Neural crest cell (in vitro differentiated cells): ENCODE measurements at regions not wholly inside any gene's neighbourhood (a gene's known extent, or its start where the extent isn't known, plus 50 kb on each side); places are given as distances from the start of the nearest gene placed in this dataset.

Source experiments
- DNase-seq: peaks from one replicate; pipeline ENCODE4 v3.0.0; 2021; ENCODE audit warnings: low read depth, mixed read lengths, low spot score
- H3K27ac Mint-ChIP-seq: one replicate; pipeline ENCODE4 v1.8.0; 2021; ENCODE audit warnings: mild to moderate bottlenecking, mixed read lengths; ENCODE audit not compliant: unreplicated experiment
- H3K27me3 Mint-ChIP-seq: 2 replicates; pipeline ENCODE4 v1.8.0; 2021; ENCODE audit warnings: low read depth, mild to moderate bottlenecking, mixed read lengths
- H3K36me3 Mint-ChIP-seq: 2 replicates; pipeline ENCODE4 v1.8.0; 2021; ENCODE audit warnings: low read depth, mild to moderate bottlenecking, mixed read lengths
- H3K4me1 Mint-ChIP-seq: 2 replicates; pipeline ENCODE4 v1.8.0; 2021; ENCODE audit warnings: mixed read lengths
- H3K4me3 Mint-ChIP-seq: one replicate; pipeline ENCODE4 v1.8.0; 2021; ENCODE audit warnings: mild to moderate bottlenecking, mixed read lengths
- H3K9me3 Mint-ChIP-seq: 2 replicates; pipeline ENCODE4 v1.8.0; 2021; ENCODE audit warnings: mixed read lengths
- TF ChIP-seq, protein P1 (sequence below): fragments of 200-600 bp; sonication (generic); conservative IDR thresholded peaks from 2 replicates; pipeline ENCODE4 v1.5.0; 2021; ENCODE audit warnings: antibody characterized with exemption, mild to moderate bottlenecking

DNA sequence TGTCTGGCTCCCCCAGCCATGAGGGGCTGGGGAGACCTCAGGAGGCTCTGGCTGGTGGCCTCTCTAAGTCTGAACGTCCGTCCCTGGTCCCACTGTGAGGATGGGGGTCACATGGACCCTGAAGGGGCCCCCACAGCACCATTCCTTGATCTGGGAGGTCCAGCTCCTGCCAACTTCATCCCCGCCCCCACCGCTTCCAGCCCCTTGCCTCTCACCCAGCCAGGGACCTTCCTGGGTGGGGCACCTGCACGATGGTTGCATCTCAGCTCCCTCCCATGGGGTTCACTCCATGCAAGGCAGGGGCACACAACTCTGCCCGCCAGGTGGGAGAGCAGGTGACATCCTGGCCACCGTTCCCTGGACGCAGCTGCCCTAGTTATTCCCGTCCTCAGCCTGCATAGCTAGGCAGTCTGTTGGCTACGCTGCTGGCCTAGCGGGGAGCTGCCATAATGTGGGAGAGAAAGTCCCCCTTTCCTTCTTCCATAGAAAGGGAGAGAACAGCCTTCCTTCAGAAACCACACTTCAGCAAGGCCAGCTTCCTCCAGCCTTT lies 217.9 kb upstream of the RPL38 start:
- no peaks in the 10 kb centered on the region for H3K36me3 Mint-ChIP-seq
- TF ChIP-seq, protein P1, sequence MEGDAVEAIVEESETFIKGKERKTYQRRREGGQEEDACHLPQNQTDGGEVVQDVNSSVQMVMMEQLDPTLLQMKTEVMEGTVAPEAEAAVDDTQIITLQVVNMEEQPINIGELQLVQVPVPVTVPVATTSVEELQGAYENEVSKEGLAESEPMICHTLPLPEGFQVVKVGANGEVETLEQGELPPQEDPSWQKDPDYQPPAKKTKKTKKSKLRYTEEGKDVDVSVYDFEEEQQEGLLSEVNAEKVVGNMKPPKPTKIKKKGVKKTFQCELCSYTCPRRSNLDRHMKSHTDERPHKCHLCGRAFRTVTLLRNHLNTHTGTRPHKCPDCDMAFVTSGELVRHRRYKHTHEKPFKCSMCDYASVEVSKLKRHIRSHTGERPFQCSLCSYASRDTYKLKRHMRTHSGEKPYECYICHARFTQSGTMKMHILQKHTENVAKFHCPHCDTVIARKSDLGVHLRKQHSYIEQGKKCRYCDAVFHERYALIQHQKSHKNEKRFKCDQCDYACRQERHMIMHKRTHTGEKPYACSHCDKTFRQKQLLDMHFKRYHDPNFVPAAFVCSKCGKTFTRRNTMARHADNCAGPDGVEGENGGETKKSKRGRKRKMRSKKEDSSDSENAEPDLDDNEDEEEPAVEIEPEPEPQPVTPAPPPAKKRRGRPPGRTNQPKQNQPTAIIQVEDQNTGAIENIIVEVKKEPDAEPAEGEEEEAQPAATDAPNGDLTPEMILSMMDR = no peak
- H3K4me3 Mint-ChIP-seq = no peak overlapping the region

DNA sequence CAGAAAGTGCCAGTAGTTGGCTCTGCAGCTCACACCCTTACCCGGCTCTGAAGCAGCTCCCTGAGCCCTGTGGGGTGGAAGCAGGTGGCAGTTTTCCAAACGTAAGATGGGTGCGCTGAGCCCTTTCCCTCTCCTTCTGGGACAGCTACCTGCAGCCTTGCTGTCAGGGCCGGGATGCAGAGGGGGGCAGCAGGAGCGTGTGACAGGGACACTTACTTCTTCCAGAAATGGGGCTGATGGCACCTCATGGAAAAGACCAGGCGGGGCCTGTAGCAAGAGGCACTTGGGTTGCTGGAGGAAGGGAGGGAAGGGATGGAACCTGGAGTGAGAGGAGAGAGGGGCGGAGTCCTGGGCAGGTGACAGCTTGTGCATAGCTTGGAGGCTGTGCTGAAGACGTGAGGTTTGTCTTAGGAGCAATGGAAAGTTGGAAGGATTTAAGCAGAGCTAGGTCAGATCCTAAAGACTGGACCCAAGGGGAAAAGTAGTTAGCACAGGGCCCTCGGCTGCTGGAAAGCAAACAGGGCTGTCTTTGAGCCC lies 216.8 kb upstream of the RPL38 start:
- Mint-ChIP-seq H3K9me3 (no peaks in the 10 kb centered on the region), H3K4me1 (no peaks in the 10 kb centered on the region)

More for the DNA sequence above, 217.9 kb upstream of the RPL38 start:
- no peak for DNase-seq
- Mint-ChIP-seq H3K27ac (no peak overlapping the region), H3K27me3 (peaks cover 10% of the 10 kb centered on the region), H3K9me3 (no peaks in the 10 kb centered on the region), H3K4me1 (no peaks in the 10 kb centered on the region)

DNA sequence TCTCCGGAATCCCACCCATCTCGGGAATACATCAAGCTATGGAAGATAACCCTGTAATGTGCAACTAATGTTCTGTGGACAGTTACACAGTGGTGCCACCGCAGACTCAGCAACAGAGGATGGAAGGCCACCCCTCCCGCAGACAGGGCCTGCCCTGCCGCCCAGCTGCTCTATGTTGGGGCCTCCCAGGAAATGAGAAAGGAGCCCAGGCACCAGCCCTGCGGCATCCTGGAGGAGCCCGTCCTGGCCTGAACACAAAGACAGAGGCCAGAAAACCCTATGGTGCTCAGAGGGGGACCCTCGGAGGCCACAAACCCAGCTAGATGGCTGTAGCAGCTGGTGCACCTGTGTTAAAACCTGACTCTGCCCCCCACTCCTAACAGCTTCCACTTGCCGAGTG lies 216.1 kb upstream of the RPL38 start:
- H3K4me1 Mint-ChIP-seq = no peaks in the 10 kb centered on the region
- no peak for DNase-seq
- TF ChIP-seq, protein P1 = no peak
- H3K27ac Mint-ChIP-seq = no peak overlapping the region
- no peaks in the 10 kb centered on the region for H3K36me3 Mint-ChIP-seq
- peaks cover 7% of the 10 kb centered on the region for H3K27me3 Mint-ChIP-seq
- no peaks in the 10 kb centered on the region for H3K9me3 Mint-ChIP-seq
- H3K4me3 Mint-ChIP-seq = no peak overlapping the region

More for the DNA sequence above, 216.8 kb upstream of the RPL38 start:
- TF ChIP-seq, protein P1 = no peak
- Mint-ChIP-seq H3K27ac (no peak overlapping the region), H3K36me3 (no peaks in the 10 kb centered on the region), H3K27me3 (peaks cover 7% of the 10 kb centered on the region), H3K4me3 (no peak overlapping the region)
- DNase-seq = no peak

DNA sequence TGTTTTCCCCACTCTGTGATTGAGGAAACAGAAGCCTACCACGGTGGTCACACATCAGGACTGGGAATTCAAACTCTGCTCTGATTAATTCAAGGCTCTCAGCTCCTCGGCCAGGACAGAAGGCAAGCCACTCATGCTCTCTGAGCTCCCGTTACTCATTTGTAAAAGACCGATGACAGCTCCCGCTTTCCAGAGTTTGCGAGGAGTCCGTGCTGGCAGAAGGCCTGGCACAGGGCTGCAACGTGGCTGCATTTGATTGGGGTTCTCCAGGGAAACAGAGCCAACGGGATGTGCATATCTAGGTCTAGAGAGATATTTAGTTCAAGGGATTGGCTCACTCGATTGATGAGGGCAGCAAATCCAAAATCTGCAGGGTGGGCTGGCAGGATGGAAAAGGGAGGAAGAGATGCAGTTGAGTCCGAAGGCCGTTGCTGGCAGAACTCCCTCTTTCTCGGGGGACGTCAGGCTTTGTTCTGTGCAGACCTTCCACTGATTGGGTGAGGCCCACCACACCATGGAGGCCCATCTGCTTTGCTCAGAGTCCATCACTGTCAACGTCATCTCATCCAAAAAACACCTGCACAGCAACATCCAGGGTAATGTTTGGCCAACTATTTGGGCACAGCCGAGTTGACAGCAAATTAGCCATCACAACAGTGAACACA lies 215.5 kb upstream of the RPL38 start:
- Mint-ChIP-seq H3K4me1 (no peaks in the 10 kb centered on the region), H3K27ac (no peak overlapping the region), H3K9me3 (no peaks in the 10 kb centered on the region), H3K36me3 (no peaks in the 10 kb centered on the region), H3K4me3 (no peak overlapping the region), H3K27me3 (peaks cover 2% of the 10 kb centered on the region)
- TF ChIP-seq, protein P1 = no peak
- no peak for DNase-seq

DNA sequence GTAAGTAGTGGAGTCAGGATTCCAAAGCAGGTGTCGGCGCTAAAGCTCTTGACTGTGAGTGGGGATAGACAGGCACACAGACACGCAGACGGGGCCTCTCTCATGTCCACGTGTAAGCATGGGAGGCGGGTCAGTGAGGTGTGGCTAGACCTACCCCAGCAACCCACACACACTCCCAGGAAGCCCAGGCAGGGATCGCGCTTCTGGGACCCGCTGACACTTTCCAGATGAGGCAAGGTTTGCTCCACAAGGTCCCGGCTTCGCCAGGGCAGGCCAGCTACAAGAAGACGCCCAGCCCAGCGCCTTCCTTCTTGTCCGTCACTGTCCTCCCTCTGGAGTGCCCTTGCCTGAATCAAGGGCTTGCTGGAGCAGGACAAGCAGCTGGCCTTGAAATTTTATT lies 213.8 kb upstream of the RPL38 start:
- no peaks in the 10 kb centered on the region for H3K9me3 Mint-ChIP-seq
- no peak overlapping the region for H3K4me3 Mint-ChIP-seq
- no peaks in the 10 kb centered on the region for H3K36me3 Mint-ChIP-seq
- TF ChIP-seq, protein P1 = no peak
- DNase-seq = no peak
- no peak overlapping the region for H3K27ac Mint-ChIP-seq
- no peaks in the 10 kb centered on the region for H3K27me3 Mint-ChIP-seq
- H3K4me1 Mint-ChIP-seq = no peaks in the 10 kb centered on the region
